RWPE2 (cell line): ENCODE measurements at regions not wholly inside any gene's neighbourhood (a gene's known extent, or its start where the extent isn't known, plus 50 kb on each side); places are given as distances from the start of the nearest gene placed in this dataset.
"Not testable (repeated sequence)": the region's sequence is repeated elsewhere in the genome, so short reads cannot be mapped to it uniquely, and the experiment has no call there.

Experiments
- ATAC-seq: fragments of 200-7000 bp; cut with Tn5 transposase; 3 replicates; pipeline ENCODE4 v1.9.1; 2021; ENCODE audit warnings: low read depth
- DNase-seq: peaks from one replicate; pipeline ENCODE4 v3.0.0-alpha.2; 2020; ENCODE audit warnings: low spot score
- H3K27ac ChIP-seq: fragments of 450-650 bp; 2 replicates; pipeline ENCODE4 v1.5.1; 2017; ENCODE audit warnings: mild to moderate bottlenecking; ENCODE audit not compliant: poor library complexity, severe bottlenecking
- H3K27me3 ChIP-seq: fragments of 250-450 bp; sonication (Bioruptor Pico); 2 replicates; pipeline ENCODE4 v1.5.1; 2021; ENCODE audit warnings: mild to moderate bottlenecking, moderate library complexity; ENCODE audit not compliant: insufficient read depth, poor library complexity, severe bottlenecking
- H3K36me3 ChIP-seq: fragments of 250-450 bp; sonication (Bioruptor Pico); 2 replicates; pipeline ENCODE4 v1.5.1; 2020; ENCODE audit warnings: low read depth, mild to moderate bottlenecking, moderate library complexity
- H3K4me1 ChIP-seq: fragments of 250-450 bp; sonication (Bioruptor Pico); 2 replicates; pipeline ENCODE4 v1.5.1; 2021; ENCODE audit warnings: mild to moderate bottlenecking, moderate library complexity; ENCODE audit not compliant: insufficient read depth, poor library complexity, severe bottlenecking
- H3K4me3 ChIP-seq: fragments of 250-450 bp; sonication (Bioruptor Pico); 2 replicates; pipeline ENCODE4 v1.5.1; 2021; ENCODE audit warnings: mild to moderate bottlenecking, moderate library complexity; ENCODE audit not compliant: severe bottlenecking
- H3K9me3 ChIP-seq: fragments of 250-450 bp; sonication (Bioruptor Pico); 2 replicates; pipeline ENCODE4 v1.5.1; 2021; ENCODE audit warnings: mild to moderate bottlenecking, moderate library complexity; ENCODE audit not compliant: severe bottlenecking
- CTCF ChIP-seq: fragments of 450-650 bp; IDR thresholded peaks from one replicate; pipeline ENCODE4 v1.5.1; 2017; ENCODE audit warnings: mild to moderate bottlenecking, moderate library complexity; ENCODE audit not compliant: poor library complexity, severe bottlenecking

DNA sequence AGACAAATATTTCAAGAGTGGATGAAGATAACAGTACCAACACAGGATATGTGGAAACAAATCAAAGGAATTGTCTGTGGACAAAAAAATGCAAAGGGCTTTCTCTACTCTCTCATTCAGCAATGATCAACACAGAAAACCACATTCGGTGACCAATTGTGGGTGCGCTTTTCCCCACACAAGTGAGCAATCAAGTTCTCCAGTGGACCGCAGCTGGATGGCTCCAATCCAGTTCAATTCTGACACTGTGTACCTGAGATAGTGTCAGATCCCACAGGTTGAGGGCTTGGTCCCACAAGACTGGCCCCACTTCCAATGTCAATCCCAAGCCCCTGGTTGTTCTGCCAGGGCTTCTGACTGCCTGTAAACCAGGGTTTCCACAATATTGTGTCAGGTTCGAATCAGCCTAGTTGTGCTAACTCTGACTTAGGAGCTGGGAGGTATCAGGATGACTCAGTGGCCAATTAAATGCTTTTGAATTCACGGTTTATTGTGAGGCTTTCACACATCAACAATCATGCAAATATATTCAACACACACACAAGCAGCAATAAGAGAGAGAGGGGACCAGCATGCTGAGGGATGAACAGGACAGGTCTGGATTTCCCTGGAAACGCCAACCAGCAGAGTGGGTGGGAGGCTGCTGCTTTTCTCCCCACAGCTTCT lies 87.0 kb upstream of the BTG3 start:
- DNase-seq = no peak
- Histone ChIP-seq H3K4me1 (no peaks in the 10 kb centered on the region), H3K9me3 (no peaks in the 10 kb centered on the region), H3K27me3 (no peaks in the 10 kb centered on the region), H3K4me3 (no peak overlapping the region), H3K36me3 (no peaks in the 10 kb centered on the region), H3K27ac (no peak overlapping the region)
- no peak for TF ChIP-seq CTCF
- ATAC-seq = no peak

DNA sequence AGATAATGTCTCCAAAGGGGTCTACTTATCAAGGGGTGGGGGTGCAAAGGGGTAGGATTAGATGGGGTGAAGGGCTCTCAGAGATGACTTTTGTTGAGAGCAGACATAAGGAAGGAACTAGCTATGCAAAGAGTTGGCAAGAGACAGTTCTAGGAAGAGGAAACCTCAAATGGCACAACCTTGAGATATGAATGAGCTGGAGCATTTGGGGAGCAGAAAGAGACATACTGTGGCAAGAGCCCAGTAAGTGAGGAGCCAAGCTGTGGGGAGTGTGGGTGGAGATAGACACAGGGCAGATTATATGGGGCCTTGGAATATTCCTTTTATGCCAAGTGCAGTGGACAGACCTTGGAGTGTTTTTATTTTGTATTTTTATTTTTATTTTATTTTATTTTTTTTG lies 84.8 kb upstream of the BTG3 start:
- Histone ChIP-seq H3K4me1 (no peaks in the 10 kb centered on the region), H3K27ac (no peak overlapping the region), H3K4me3 (no peak overlapping the region), H3K27me3 (no peaks in the 10 kb centered on the region), H3K9me3 (no peaks in the 10 kb centered on the region), H3K36me3 (no peaks in the 10 kb centered on the region)
- ATAC-seq (no peak), DNase-seq (no peak)
- TF ChIP-seq CTCF = no peak

DNA sequence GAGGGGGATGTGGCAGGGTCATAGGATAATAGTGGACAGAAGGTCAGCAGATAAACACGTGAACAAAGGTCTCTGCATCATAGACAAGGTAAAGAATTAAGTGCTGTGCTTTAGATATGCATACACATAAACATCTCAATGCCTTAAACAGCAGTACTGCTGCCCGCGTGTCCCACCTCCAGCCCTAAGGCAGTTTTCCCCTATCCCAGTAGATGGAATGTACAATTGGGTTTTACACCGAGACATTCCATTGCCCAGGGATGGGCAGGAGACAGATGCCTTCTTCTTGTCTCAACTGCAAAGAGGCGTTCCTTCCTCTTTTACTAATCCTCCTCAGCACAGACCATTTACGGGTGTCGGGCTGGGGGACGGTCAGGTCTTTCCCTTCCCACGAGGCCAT lies 81.7 kb upstream of the BTG3 start:
- not testable (repeated sequence) for H3K27me3 ChIP-seq, H3K9me3 ChIP-seq, DNase-seq, H3K36me3 ChIP-seq, H3K4me3 ChIP-seq, H3K27ac ChIP-seq, ATAC-seq
- peaks cover 18% of the 10 kb centered on the region for H3K4me1 ChIP-seq

- peaks cover 23% of the 10 kb centered on the region for H3K4me1 ChIP-seq
- no peaks in the 10 kb centered on the region for H3K9me3 ChIP-seq
- H3K36me3 ChIP-seq = no peaks in the 10 kb centered on the region
- ATAC-seq = no peak
- H3K4me3 ChIP-seq = no peak overlapping the region
- H3K27me3 ChIP-seq = no peaks in the 10 kb centered on the region
- no peak for DNase-seq
- no peak for TF ChIP-seq CTCF
- no peak overlapping the region for H3K27ac ChIP-seq
Measured at GRCh38 chr21:17693801-17694200, 81.1 kb upstream of the BTG3 start.

DNA sequence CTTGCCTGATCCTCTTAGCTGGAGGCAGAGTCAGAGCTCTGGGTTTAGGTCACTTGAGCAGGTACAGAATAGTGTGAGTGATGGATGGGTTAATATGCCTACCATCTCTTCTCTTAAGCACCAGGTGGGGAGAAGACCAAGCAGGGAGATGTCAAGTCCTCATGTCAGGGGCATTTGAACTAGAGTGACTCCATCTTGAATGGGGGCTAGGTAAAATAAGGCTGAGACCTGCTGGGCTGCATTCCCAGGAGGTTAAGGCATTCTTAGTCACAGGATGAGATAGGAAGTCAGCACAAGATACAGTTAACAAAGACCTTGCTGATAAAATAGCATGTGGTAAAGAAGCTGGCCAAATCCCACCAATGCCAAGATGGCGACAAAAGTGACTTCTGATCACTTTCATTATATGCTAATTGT lies 77.4 kb upstream of the BTG3 start:
- no peak overlapping the region for H3K4me3 ChIP-seq
- peak overlapping the region; percentile 76 for H3K27ac ChIP-seq
- no peak for TF ChIP-seq CTCF
- H3K9me3 ChIP-seq = no peaks in the 10 kb centered on the region
- H3K4me1 ChIP-seq = peaks cover 28% of the 10 kb centered on the region
- no peaks in the 10 kb centered on the region for H3K36me3 ChIP-seq
- ATAC-seq (no peak), DNase-seq (no peak)
- H3K27me3 ChIP-seq = no peaks in the 10 kb centered on the region
